NCI-H69 (cell line): ENCODE measurements at regions not wholly inside any gene's neighbourhood (a gene's known extent, or its start where the extent isn't known, plus 50 kb on each side); places are given as distances from the start of the nearest gene placed in this dataset.
"Not testable (repeated sequence)": the region's sequence is repeated elsewhere in the genome, so short reads cannot be mapped to it uniquely, and the experiment has no call there.

Experiments
- DNase-seq: peaks from one replicate; lab custom pipeline; 2025; lab: John Stamatoyannopoulos, UW

DNA sequence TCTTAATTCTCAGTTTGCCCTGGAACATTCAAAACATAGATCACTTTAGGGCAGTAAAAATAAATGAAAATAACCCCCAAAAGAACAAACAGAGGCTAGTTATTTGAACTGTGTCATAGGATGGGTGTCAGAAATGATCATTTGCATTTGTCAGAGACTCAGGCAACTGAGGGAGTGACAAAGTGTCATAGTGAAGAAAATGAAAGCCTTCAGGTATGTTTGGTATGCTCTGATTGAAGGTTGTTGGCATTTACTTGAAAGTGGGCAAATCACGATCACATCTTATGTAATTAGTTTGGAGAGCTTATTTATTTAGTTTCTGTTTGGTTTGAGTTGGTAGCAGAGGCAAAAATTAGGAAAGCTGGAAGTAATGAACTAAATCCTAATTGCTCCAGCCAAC is 880.9 kb downstream of the ANKRD7 start:
- DNase-seq, result peak; percentile 32

DNA sequence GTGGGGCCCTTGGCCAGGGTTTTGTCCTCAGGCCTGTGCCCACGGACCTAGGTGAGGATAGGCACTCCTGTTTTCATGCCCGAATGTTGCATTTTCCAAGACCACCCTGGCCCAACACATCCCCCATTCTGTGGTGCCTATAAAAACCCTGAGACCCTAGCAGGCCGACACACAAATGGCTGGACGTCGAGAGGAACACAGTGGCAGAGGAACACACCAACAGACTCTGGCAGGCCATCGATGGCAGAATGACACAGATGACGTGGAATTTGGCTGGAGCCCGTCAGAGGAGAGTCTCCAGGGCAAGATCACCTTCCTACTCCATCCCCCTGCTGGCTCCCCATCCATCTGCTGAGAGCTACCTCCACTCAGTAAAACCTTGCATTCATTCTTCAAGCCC is 898.8 kb downstream of the ANKRD7 start:
- DNase-seq, result no peak

DNA sequence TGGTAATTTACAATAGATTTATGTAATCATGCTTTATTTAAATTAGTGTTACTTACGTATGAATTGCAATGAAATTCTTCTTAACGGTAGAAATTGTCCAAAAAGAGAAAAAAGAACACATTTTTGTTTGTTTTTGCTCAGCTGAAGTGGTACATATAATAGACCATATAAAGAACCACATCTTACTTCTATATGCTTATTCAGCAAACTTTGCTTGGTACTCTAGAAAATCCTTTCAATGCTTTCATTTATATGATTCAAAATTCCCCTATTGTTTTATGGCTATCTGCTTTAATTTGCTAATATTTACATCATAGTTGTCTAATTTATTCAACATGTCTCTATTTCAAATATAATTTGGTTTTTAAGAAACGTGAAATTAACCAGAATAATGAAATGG is 903.2 kb downstream of the ANKRD7 start:
- no peak for DNase-seq

DNA sequence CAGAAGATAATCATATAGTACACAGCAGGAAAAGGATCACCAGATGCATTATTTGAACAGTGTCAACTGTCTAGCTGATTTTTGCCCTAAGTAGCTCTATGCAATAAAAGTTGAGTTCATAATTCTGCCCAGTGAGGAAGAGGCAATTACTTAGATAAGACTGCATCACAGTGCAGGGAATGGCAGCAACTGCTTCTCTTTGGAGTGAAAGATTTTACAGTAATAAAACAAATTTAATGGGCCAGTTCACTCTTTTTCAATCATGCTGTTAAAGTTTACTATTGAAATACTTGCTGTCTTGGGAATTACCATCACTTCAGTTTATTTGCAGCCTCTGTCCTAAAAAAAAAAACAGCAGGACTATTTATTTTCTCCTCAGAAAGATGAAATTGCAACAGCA is 907.9 kb downstream of the ANKRD7 start:
- peak; percentile 79 for DNase-seq

DNA sequence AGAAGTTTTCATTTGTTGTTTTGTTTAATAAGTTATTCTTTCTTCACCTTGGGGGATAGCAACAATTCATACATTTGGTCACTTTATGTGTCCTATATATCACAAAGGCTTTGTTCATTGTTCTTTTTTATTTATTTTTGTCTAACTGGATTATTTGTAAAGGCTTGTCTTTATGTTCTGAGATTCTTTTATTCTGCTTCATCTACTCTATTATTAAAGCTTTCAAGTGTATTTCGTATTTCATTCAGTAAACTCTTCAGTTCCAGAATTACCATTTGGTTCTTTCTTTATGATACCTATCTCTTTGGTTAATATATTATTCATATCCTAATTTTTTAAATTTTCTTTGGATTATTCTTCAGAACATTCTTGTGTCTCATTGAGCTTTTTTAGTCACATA is 942.9 kb downstream of the ANKRD7 start:
- DNase-seq, result no peak

DNA sequence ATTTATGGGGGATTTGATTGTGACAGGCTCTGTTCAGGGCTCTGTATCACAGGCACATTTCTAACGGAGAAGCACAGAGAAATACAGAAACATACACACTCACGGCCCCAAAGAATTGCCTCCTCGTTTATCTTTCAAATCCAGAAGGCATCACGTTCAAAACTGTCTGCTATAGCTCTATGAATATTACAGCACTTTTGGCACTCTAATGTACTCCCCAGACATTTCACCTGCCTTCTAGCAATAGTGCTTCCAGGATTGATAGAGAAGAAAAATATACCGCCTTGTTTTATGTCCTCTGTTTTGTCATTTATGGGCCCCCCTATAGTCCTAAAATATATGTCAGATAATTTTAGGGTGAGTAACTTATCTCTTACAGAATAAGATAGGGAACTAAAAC is 947.5 kb downstream of the ANKRD7 start:
- DNase-seq, result no peak

DNA sequence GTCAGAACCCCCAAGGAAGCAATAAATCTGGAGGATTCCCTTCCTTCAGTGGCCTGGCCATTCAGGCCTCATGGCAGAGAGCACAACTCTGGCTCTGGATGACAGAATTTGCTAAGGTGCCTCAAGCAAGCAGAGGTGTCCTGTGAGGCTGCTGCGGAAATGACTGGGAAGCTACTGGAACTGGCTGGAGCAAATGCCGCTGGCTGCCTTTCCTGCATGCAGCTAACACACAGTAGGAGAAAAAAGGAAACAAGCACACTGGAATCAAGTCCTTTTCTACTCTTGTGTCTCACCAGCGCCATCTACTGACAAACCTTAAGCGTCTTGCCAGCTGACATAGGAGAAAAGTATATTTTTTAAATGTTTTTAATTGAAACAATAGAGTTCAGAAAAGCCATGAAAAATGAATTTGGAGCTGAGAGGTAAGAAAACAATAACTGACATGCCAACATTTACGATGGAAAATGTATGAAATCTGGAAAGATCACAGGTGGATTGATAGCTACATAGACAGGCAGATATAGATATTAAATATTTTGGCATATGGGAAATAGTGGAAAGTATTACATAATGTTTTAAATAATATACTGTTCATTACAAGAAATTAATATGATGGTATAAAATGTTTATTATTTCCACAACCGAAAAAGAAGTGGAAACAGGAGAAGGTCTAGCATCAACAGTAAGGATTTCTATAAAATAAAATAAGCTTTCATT is 951.6 kb downstream of the ANKRD7 start:
- peak; percentile 96 for DNase-seq

DNA sequence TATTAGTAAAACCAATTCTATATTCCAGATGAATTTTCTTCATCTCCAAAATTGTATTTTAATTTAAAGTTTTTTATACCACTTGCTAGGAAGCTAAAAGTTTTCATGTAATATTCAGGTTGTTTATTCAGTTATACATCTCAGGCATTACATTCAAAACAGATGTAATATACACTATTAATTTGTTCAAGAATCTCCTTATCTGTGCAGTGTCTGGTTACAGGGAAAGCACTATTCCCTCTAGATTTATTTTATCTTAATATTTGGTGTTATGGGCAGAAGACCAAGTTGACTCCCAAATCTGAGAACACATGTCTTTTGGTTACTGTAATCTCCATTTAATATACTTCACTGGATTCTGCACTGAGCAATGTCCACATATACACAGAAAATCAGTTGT is 953.4 kb downstream of the ANKRD7 start:
- no peak for DNase-seq

DNA sequence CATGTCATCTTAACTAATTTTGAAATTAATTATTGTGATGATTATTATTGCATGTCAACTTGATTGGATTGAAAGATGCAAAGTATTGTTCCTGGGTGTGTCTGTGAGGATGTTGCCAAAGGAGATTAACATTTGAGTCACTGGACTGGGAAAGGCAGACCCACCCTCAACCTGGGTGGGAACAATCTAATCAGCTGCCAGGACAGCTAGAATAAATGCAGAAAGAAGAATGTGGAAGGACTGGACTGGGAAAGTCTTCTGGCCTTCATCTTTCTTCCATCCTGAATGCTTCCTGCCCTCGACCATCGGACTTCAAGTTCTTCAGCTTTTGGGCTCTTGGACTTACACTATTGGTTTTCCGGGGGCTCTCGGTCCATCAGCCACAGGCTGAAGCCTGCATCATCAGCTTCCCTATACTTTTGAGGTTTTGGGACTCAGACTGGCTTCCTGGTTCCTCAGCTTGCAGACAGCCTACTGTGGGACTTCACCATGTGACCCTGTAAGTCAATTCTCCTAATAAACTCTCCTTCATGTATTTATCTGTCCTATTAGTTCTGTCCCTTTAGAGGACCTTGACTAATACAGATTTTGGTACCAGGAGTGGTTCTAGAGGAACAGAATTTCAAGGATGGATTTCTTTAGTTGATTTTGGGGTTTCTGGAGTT is 959.8 kb downstream of the ANKRD7 start:
- no peak for DNase-seq

DNA sequence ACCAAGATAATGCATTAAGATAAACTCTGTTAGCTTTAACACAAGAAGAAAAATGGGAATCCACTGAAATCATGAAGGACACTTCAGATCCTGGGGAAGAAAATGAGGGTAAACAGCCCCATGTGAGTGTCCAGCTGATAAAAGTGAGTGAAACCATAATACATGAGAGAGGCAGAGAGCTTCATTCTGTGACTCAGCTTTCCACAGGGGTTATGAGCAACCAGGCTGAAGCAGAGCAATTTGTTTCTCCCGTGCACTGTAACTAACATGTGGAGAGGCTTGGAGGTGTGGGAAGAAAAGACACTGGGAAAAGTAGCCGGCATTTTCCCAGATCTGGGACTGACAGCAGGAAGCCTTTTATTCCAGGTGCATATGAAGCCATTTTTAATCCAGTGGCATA is 971.7 kb downstream of the ANKRD7 start:
- DNase-seq, result no peak

DNA sequence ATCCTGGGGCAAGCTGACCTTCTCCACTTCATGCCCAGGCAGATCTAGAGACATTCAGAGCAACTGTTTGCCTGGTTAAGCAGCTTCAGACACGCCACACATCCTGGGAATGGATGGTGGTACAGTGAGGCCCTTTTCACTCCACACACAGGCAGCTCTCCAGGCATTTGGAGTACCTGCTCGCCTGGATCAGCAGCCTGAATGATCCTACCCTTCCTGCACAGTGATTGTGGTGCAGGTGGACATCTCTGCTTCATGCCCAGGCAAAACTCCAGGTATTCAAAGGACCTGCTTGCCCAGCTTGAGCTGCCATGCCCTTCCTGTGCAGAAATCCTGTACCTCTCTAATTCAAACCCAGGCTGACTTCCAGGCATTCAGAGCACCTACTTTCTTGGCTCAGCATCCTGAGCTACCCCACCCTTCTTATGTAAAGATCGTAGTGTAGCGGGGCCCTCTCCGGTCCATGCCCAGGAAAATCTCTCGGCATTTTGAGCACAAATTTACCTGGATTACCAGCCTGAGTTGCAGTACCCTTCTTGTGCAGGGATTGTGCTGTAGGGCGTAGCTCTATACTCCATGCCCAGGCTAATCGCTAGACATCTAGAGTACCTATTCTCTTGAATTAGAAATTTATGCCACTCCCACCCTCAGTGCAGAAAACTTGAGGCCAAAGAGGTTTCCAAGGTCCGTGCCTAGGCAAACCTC is 972.8 kb downstream of the ANKRD7 start:
- DNase-seq, result no peak

DNA sequence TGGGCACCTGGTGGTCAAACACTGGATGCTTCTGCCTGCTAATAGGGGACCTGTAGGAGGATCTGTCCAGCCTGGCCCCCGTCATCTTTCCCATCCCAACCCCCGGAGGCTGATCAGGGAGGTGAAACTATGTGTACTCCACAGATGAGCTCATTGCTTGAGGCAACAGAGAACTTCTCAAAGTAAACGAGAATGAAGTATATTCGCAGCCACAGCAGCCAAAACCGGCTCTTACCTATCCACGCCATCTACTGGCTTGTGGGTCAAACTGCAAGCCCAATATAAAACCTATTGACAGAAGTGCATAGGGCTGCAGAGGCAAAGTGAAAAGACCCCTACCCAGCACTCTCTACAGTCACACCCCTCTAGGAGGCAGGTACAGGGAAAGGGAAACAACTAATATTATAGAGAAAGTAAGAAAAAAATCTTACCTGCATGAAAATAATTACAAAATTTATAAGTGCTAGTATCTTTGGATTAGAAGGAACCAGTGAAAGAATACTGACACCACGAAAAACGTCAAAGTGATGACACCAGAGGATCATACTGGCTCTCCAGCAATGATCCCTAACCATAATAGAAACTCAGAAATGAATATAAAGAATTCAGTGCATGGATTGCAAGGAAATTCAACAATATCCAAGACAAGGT is 973.5 kb downstream of the ANKRD7 start:
- DNase-seq, result peak; percentile 89

DNA sequence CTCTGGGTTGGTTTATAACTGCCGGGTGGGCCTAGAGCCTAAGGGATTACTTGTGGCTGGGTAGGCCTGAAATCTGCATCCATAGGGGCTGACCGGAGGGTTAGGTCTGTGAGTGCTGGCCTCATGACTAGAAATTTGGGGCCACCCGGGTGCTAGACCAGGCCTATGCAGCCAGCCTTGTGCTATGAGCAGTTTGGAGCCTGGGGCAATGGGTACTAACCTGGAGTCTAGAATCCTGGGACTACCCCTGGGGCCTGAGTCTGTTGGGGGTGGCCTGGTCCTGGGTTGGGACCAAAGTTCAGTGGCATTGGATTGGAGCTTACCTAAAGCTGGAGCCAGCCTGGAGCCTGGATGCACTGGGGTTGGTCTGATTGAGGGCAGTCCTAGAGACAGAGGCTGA is 995.2 kb downstream of the ANKRD7 start:
- DNase-seq, result no peak

DNA sequence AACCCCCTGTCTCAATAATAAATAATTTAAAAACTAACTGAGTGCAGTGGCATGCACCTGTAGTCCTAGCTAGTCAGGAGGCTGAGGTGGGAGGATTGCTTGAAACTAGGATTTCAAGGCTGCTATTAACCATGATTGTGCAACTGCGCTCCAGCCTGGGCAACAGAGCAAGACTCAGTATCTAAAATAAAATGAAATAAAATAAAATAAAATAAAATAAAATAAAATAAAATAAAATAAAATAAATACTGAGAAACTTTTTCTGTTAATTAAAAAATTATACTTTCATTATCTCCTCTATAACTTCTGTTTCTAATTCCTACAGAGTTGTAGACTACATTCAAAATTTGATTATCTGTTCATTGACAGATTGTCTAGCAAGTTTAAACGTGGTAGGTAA is 999.4 kb downstream of the ANKRD7 start:
- no peak for DNase-seq

DNA sequence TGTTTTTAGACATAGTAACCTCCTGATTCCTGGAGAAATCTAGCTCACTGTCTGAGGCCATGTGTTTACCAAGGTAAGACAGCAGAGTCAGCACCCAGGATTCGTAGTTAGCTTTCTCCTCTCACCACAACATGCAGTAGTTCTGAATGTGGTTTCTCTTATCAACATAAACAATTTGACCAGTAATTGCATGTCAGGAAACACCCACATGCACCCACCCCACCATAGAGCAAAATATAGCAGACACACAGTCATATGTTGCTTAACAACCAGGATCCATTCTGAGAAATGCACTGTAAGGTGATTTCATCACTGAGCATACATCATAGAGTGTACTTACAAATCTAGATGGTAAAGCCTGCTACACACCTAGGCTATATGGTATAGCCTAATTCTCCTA is 1004.0 kb downstream of the ANKRD7 start:
- no peak for DNase-seq

DNA sequence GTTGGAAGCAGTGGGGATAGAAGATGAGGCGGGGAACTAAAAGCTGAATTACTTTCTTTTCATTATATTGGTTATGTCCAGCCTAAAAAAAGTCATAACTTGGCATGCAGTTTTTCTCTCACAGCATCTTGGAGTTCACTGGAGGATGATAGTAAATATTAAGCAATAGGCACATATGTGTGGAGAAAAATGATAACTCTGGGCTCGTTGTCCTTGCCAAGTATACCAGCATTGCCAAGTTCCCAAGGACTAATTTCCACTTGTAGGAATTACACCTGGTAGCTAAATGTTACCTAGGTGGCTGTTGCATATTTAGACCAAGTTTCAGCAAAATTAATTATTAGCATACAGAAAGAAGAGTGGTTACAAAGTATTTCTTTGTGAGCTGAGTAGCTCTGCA is 1007.6 kb downstream of the ANKRD7 start:
- no peak for DNase-seq

DNA sequence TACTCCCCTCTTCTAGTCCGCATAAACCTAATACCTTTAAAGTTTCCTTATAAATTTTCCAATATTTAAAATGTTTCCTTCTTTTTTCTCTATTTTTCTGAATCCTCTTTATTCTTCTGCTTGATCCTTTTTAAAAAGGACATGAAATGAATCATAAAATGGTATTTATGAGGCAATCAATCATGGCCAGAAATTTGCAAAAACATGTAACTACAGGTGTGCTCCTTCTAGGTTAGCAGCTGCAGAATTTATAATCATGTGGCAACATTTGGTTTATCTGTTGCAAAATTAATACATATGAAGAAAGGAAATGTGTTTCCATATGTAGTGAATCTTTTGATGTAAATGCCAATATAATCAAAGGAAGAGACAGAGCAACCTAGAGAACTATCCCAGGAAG is 1008.5 kb downstream of the ANKRD7 start:
- no peak for DNase-seq

DNA sequence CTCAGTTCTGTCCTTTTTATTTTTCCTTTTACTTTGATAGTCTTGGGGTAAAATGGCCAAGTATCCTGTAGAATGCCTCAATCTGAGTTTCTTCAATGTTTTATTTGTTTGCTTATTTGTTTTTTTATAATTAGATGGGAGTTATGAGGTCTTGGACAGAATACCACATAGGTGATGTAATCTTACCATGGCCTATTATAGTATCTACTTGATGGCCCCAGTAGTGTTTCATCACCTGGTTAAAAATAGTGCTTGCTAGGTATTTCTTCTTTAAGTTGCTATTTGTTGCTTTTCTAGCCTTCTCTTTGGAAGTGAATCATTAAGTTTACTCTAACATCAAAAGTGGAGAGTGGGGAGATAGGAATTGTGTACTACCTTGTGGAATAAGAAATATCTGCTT is 1020.0 kb upstream of the KCND2 start:
- peak; percentile 14 for DNase-seq

DNA sequence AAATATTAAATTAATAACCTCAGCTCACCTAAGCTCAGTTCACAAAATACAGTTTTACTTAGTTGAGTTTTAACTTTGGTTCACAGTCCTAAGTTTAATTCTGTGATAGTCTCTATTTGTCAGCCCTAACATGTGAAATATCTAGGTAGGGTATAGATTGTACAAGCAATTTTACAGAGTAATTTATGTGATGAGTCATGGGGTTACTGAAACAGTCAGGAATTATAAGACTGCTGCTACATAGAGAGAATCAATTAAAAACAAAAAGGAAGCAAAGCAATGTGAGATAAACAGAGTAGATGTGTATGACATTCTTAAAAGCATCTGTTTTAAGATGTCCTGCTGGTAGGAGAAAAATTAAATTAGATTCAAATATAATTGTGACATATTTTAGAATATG is 1018.2 kb upstream of the KCND2 start:
- DNase-seq, result peak; percentile 60

DNA sequence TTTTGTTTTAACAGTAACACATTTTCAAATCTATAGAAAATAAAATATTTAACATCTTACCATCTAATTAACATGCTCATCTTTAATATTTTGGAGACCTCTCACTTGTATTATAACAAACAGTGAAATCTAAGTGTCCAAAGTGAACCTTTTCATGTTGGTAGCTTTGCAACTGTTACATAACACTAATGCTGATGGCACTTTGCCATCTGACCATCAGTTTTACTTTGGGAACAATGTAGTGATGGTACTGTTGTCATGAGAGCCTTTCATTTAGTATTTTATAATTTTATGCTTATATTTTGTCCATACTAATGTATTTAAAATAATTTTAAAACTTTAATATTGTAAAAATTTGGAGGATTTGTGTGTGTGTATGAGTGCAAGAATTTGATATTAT is 1017.0 kb upstream of the KCND2 start:
- DNase-seq, result peak; percentile 66

DNA sequence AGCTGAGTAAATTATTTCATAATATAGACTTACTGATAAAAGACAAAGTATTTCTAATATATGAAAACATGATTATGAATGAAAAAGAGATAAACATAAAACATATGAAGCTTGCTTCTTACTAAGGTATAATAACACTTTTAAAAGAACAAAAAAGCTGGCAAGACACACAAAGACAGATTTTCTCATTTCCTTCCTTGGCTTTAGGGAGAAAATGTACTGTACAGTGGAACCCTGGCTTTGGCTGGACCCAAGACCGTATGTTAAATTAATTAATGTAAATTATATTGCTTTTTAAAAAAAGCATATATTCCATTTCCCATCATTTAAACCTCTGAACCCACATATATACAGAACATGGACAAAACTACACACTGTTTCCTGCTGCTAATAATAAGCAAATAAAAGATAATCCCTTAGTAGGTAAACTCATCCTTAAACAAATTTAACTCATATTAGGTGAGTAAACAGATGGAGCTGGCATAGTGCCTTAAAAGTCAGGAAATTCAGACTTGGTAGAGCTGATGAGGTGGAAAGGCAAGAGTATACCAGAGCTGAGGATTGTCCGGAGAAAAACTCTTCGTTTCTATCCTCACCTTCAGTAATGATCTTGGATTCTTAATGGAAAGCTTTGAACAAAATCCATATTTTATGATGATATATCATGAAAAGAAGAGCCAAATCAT is 1016.4 kb upstream of the KCND2 start:
- peak; percentile 86 for DNase-seq

DNA sequence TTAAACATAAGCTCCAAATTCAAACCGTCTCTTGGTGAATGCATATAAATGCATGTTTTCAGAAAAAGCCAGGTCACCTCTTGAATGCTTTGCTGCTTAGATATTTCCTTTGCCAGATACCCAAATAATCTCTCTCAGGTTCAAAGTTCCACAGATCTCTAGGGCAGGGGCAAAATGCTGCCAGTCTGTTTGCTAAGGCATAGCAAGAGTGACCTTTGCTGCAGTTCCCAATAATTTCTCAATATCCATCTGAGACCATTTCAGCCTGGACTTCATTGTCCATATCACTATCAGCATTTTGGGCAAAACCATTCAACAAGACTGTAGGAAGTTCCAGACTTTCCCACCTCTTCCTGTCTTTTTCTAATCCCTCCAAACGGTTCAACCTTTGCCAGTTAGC is 1006.2 kb upstream of the KCND2 start:
- DNase-seq, result not testable (repeated sequence)
